K562 (cell line): ENCODE measurements at regions not wholly inside any gene's neighbourhood (a gene's known extent, or its start where the extent isn't known, plus 50 kb on each side); places are given as distances from the start of the nearest gene placed in this dataset.

Experiments
- HNRNPLL ChIP-seq: fragments of 200-400 bp; formaldehyde crosslinking; IDR thresholded peaks from 2 replicates; pipeline ENCODE4 v1.6.1; 2017; ENCODE audit warnings: low read length, low read depth, mild to moderate bottlenecking; ENCODE audit not compliant: poor library complexity, severe bottlenecking
- MGA ChIP-seq: fragments of 450-650 bp; IDR thresholded peaks from 2 replicates; pipeline ENCODE4 v1.6.1; 2016; ENCODE audit warnings: mild to moderate bottlenecking, moderate library complexity
- TEAD1 ChIP-seq, 2 experiments: fragments of 450-650 bp in 1 of 2; sonication (generic) in 1 of 2; formaldehyde crosslinking; IDR thresholded peaks; 2 replicates each; pipeline versions ENCODE4 v1.4.0 to v1.8.0; 2020 to 2022; ENCODE audit warnings: mild to moderate bottlenecking in 2 of 2, missing genetic modification reagents in 1 of 2
- ZNF316 ChIP-seq: fragments of 450-650 bp; IDR thresholded peaks from 2 replicates; pipeline ENCODE4 v1.6.1; 2016
- ZZZ3 ChIP-seq: fragments of 450-650 bp; IDR thresholded peaks from 2 replicates; pipeline ENCODE4 v1.6.1; 2016; ENCODE audit warnings: antibody characterized with exemption, mild to moderate bottlenecking, moderate library complexity

GRCh38 chr10:43888586-43888985 lies 239.9 kb upstream of the ZNF32 start (continued):
- TF ChIP-seq MGA (no peak), ZZZ3 (no peak), HNRNPLL (no peak), ZNF316 (no peak), TEAD1 (CRISPR knock-in tag; IDR thresholded peaks at IDR 0.05) (no peak)
- TF ChIP-seq, all 486 proteins: peak for 0
